GM23338 (cell line): ENCODE measurements at regions not wholly inside any gene's neighbourhood (a gene's known extent, or its start where the extent isn't known, plus 50 kb on each side); places are given as distances from the start of the nearest gene placed in this dataset.

Experiments used
- ATAC-seq: fragments of 200-7000 bp; cut with Tn5 transposase; 3 replicates; pipeline ENCODE4 v1.9.1; 2020
- DNase-seq: peaks from one replicate; pipeline ENCODE4 v3.0.0-alpha.2; 2015; ENCODE audit warnings: low spot score
- H2AFZ ChIP-seq: fragments of 200-600 bp; sonication (generic); 2 replicates; pipeline ENCODE4 v1.8.0; 2016; ENCODE audit warnings: antibody characterized with exemption, mild to moderate bottlenecking, moderate library complexity
- H3F3A ChIP-seq: fragments of 200-600 bp; sonication (generic); replicated peaks from 2 replicates; pipeline ENCODE4 v1.8.0; 2017; ENCODE audit warnings: antibody characterized with exemption, mixed run types, low read depth
- H3K27ac ChIP-seq: fragments of 200-600 bp; sonication (generic); 2 replicates; pipeline ENCODE4 v1.6.1; 2016; ENCODE audit warnings: low read depth
- H3K27me3 ChIP-seq: fragments of 200-600 bp; sonication (generic); 2 replicates; pipeline ENCODE4 v1.8.0; 2016; ENCODE audit warnings: mild to moderate bottlenecking, mixed run types, moderate library complexity; ENCODE audit not compliant: insufficient read depth
- H3K36me3 ChIP-seq: fragments of 200-600 bp; sonication (generic); 2 replicates; pipeline ENCODE4 v1.8.0; 2016; ENCODE audit warnings: mild to moderate bottlenecking; ENCODE audit not compliant: insufficient read depth
- H3K4me1 ChIP-seq: fragments of 200-600 bp; sonication (generic); 2 replicates; pipeline ENCODE4 v1.8.0; 2016; ENCODE audit warnings: mild to moderate bottlenecking, moderate library complexity; ENCODE audit not compliant: insufficient read depth
- H3K4me2 ChIP-seq: fragments of 200-600 bp; sonication (generic); 2 replicates; pipeline ENCODE4 v1.7.1; 2017; ENCODE audit warnings: mixed run types
- H3K4me3 ChIP-seq: fragments of 200-600 bp; sonication (generic); 2 replicates; pipeline ENCODE4 v1.6.1; 2016; ENCODE audit warnings: mixed run types
- H3K79me2 ChIP-seq: fragments of 200-600 bp; sonication (generic); replicated peaks from 2 replicates; pipeline ENCODE4 v1.8.0; 2017; ENCODE audit warnings: mild to moderate bottlenecking; ENCODE audit not compliant: insufficient read depth
- H3K9me2 ChIP-seq: fragments of 200-600 bp; sonication (generic); 2 replicates; pipeline ENCODE4 v1.8.0; 2017; ENCODE audit not compliant: insufficient read depth
- H4K20me1 ChIP-seq: fragments of 200-600 bp; sonication (generic); replicated peaks from 2 replicates; pipeline ENCODE4 v1.8.0; 2017; ENCODE audit warnings: mild to moderate bottlenecking; ENCODE audit not compliant: insufficient read depth
- H3K27ac Mint-ChIP-seq: 2 replicates; pipeline ENCODE4 v1.8.0; 2020; ENCODE audit warnings: inconsistent platforms, mild to moderate bottlenecking, moderate library complexity, mixed read lengths
- H3K27me3 Mint-ChIP-seq: 3 replicates; pipeline ENCODE4 v1.8.0; 2022; ENCODE audit warnings: low read depth, mild to moderate bottlenecking, moderate library complexity, mixed read lengths, inconsistent platforms; ENCODE audit not compliant: insufficient read depth, poor library complexity
- H3K36me3 Mint-ChIP-seq: 3 replicates; pipeline ENCODE4 v1.8.0; 2021; ENCODE audit warnings: low read depth, mild to moderate bottlenecking, inconsistent platforms, moderate library complexity, mixed read lengths
- H3K4me1 Mint-ChIP-seq: 3 replicates; pipeline ENCODE4 v1.8.0; 2020; ENCODE audit warnings: mild to moderate bottlenecking, inconsistent platforms, mixed read lengths
- H3K4me3 Mint-ChIP-seq: 3 replicates; pipeline ENCODE4 v1.8.0; 2021; ENCODE audit warnings: moderate library complexity, mild to moderate bottlenecking, inconsistent platforms, mixed read lengths
- H3K9me3 Mint-ChIP-seq: 3 replicates; pipeline ENCODE4 v1.8.0; 2020; ENCODE audit warnings: moderate library complexity, mild to moderate bottlenecking, inconsistent platforms, mixed read lengths
- CREB1 ChIP-seq: fragments of 250-450 bp; sonication (Bioruptor Pico); IDR thresholded peaks from 2 replicates; pipeline ENCODE4 v1.5.0; 2020; ENCODE audit warnings: low read depth, mild to moderate bottlenecking, moderate library complexity
- EZH2 ChIP-seq: fragments of 200-600 bp; sonication (generic); IDR thresholded peaks from one replicate; pipeline ENCODE4 v1.8.0; 2017; ENCODE audit warnings: antibody characterized with exemption, mild to moderate bottlenecking, low read depth; ENCODE audit not compliant: unreplicated experiment
- JUNB ChIP-seq: IDR thresholded peaks from one replicate; pipeline ENCODE4 v1.6.1; 2016; ENCODE audit warnings: antibody characterized with exemption; ENCODE audit not compliant: unreplicated experiment
- NANOG ChIP-seq: IDR thresholded peaks from 2 replicates; pipeline ENCODE4 v1.6.1; 2016; ENCODE audit warnings: antibody characterized with exemption, borderline replicate concordance
- POLR2AphosphoS5 ChIP-seq: IDR thresholded peaks from 2 replicates; pipeline ENCODE4 v1.6.1; 2016; ENCODE audit warnings: antibody characterized with exemption, low read depth
- STAT1 ChIP-seq: IDR thresholded peaks from one replicate; pipeline ENCODE4 v1.6.1; 2016; ENCODE audit warnings: antibody characterized with exemption; ENCODE audit not compliant: unreplicated experiment
- ZNF114 ChIP-seq: fragments of 250-450 bp; sonication (Bioruptor Pico); IDR thresholded peaks from 2 replicates; pipeline ENCODE4 v1.5.0; 2020; ENCODE audit warnings: mild to moderate bottlenecking, moderate library complexity
- ZNF331 ChIP-seq: fragments of 250-450 bp; sonication (Bioruptor Pico); IDR thresholded peaks from 2 replicates; pipeline ENCODE4 v1.5.0; 2020; ENCODE audit warnings: low read depth, mild to moderate bottlenecking, moderate library complexity
- TF ChIP-seq, protein P1 (sequence below), 2 experiments: fragments of 200-600 bp in 1 of 2; sonication (generic) in 1 of 2; conservative IDR thresholded peaks; 2 replicates each; pipeline versions ENCODE4 v1.5.1 to v1.6.1; 2016 to 2017; ENCODE audit warnings: antibody characterized with exemption in 2 of 2, low read depth in 2 of 2, mild to moderate bottlenecking in 2 of 2, moderate library complexity in 1 of 2
- TF ChIP-seq, protein P2 (sequence below): IDR thresholded peaks from 2 replicates; pipeline ENCODE4 v1.6.1; 2016; ENCODE audit warnings: antibody characterized with exemption

- TF ChIP-seq, protein P1, sequence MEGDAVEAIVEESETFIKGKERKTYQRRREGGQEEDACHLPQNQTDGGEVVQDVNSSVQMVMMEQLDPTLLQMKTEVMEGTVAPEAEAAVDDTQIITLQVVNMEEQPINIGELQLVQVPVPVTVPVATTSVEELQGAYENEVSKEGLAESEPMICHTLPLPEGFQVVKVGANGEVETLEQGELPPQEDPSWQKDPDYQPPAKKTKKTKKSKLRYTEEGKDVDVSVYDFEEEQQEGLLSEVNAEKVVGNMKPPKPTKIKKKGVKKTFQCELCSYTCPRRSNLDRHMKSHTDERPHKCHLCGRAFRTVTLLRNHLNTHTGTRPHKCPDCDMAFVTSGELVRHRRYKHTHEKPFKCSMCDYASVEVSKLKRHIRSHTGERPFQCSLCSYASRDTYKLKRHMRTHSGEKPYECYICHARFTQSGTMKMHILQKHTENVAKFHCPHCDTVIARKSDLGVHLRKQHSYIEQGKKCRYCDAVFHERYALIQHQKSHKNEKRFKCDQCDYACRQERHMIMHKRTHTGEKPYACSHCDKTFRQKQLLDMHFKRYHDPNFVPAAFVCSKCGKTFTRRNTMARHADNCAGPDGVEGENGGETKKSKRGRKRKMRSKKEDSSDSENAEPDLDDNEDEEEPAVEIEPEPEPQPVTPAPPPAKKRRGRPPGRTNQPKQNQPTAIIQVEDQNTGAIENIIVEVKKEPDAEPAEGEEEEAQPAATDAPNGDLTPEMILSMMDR (conservative IDR thresholded peaks at IDR 0.05; ENCODE audit: low read depth in 2 of 2): no peak
- TF ChIP-seq ZNF114 (CRISPR knock-in tag): no peak
Measured at GRCh38 chr5:158305861-158306260, 446.9 kb upstream of the CLINT1 start (continued).

DNA sequence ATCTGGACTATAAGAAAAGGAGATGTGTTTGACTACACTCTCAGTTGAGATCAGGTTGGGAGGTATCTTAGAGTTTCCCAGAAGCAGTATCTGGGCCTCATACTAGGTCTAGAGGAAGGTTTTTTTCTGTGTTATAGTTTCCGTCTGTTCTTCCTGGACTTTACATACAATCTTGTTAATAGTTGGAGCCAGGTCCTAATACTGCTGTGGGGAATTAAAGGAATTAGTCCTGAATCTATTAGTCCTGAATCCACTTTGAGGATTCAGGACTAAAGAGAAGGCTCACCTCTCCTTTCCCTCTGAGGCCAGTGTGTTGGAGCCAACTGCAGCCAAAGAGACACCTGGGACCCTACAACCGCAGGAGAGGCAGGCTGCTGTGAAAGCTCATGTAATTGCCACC, 445.7 kb upstream of the CLINT1 start:
- Histone ChIP-seq H3K79me2 (no peaks in the 10 kb centered on the region), H3F3A (no peaks in the 10 kb centered on the region), H3K27ac (no peak overlapping the region), H3K9me2 (peaks cover 3% of the 10 kb centered on the region; the same call in 1 of the 2 replicates), H4K20me1 (no peaks in the 10 kb centered on the region), H3K4me2 (no peak overlapping the region), H3K27me3 (no peaks in the 10 kb centered on the region), H3K4me1 (no peaks in the 10 kb centered on the region), H3K4me3 (no peak overlapping the region), H3K36me3 (no peaks in the 10 kb centered on the region), H2AFZ (no peak overlapping the region)
- DNase-seq: no peak
- Mint-ChIP-seq H3K9me3 (no peaks in the 10 kb centered on the region), H3K4me1 (peaks cover 12% of the 10 kb centered on the region), H3K4me3 (no peak overlapping the region), H3K27ac (no peak overlapping the region), H3K36me3 (no peaks in the 10 kb centered on the region), H3K27me3 (no peaks in the 10 kb centered on the region)
- no peak for TF ChIP-seq STAT1
- ATAC-seq: no peak

- Histone ChIP-seq H3K36me3 (no peaks in the 10 kb centered on the region), H3K79me2 (no peaks in the 10 kb centered on the region), H3K4me2 (no peak overlapping the region), H2AFZ (no peak overlapping the region), H3K4me1 (no peaks in the 10 kb centered on the region), H3K4me3 (no peak overlapping the region), H3K27ac (no peak overlapping the region), H3F3A (no peaks in the 10 kb centered on the region), H4K20me1 (no peaks in the 10 kb centered on the region), H3K27me3 (no peaks in the 10 kb centered on the region), H3K9me2 (peaks cover 3% of the 10 kb centered on the region; the same call in 1 of the 2 replicates)
- DNase-seq: no peak
- Mint-ChIP-seq H3K4me3 (no peak overlapping the region), H3K4me1 (peaks cover 12% of the 10 kb centered on the region; the same call in 2 of the 3 replicates), H3K9me3 (no peaks in the 10 kb centered on the region), H3K36me3 (no peaks in the 10 kb centered on the region), H3K27ac (no peak overlapping the region), H3K27me3 (no peaks in the 10 kb centered on the region)
- no peak for ATAC-seq
- TF ChIP-seq STAT1 (no peak), POLR2AphosphoS5 (no peak), ZNF114 (CRISPR knock-in tag) (no peak), EZH2 (no peak), CREB1 (CRISPR knock-in tag) (no peak), NANOG (no peak), ZNF331 (CRISPR knock-in tag) (no peak), JUNB (no peak)
- TF ChIP-seq, protein P1 (conservative IDR thresholded peaks at IDR 0.05; ENCODE audit: low read depth in 2 of 2): no peak
- TF ChIP-seq, protein P2, sequence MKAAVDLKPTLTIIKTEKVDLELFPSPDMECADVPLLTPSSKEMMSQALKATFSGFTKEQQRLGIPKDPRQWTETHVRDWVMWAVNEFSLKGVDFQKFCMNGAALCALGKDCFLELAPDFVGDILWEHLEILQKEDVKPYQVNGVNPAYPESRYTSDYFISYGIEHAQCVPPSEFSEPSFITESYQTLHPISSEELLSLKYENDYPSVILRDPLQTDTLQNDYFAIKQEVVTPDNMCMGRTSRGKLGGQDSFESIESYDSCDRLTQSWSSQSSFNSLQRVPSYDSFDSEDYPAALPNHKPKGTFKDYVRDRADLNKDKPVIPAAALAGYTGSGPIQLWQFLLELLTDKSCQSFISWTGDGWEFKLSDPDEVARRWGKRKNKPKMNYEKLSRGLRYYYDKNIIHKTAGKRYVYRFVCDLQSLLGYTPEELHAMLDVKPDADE: no peak
Measured at GRCh38 chr5:158303883-158304282, 444.9 kb upstream of the CLINT1 start.
